Suprapubic skin (tissue), 4 donors: ENCODE measurements at regions not wholly inside any gene's neighbourhood (a gene's known extent, or its start where the extent isn't known, plus 50 kb on each side); places are given as distances from the start of the nearest gene placed in this dataset.

Source experiments
- EP300 ChIP-seq: sonication (generic); formaldehyde crosslinking; IDR thresholded peaks from one replicate; pipeline ENCODE4 v1.6.1; 2017; ENCODE audit warnings: antibody characterized with exemption
- POLR2A ChIP-seq, 2 donors: fragments of 450-650 bp; IDR thresholded peaks; one replicate each; pipeline ENCODE4 v1.6.1; 2017; ENCODE audit warnings: antibody characterized with exemption in 2 of 2, mild to moderate bottlenecking in 2 of 2, moderate library complexity in 2 of 2
- POLR2AphosphoS5 ChIP-seq, 3 donors: sonication (generic); formaldehyde crosslinking; IDR thresholded peaks; one replicate each; pipeline ENCODE4 v1.6.1; 2017; ENCODE audit warnings: antibody characterized with exemption in 3 of 3
- TF ChIP-seq, protein P1 (sequence below), 2 donors: fragments of 200-600 bp in 1 of 2; fragments of 450-650 bp in 1 of 2; sonication (generic) in 1 of 2; IDR thresholded peaks; one replicate each; pipeline ENCODE4 v1.5.1; 2016 to 2019; ENCODE audit warnings: antibody characterized with exemption in 2 of 2, mild to moderate bottlenecking in 1 of 2, moderate library complexity in 1 of 2

DNA sequence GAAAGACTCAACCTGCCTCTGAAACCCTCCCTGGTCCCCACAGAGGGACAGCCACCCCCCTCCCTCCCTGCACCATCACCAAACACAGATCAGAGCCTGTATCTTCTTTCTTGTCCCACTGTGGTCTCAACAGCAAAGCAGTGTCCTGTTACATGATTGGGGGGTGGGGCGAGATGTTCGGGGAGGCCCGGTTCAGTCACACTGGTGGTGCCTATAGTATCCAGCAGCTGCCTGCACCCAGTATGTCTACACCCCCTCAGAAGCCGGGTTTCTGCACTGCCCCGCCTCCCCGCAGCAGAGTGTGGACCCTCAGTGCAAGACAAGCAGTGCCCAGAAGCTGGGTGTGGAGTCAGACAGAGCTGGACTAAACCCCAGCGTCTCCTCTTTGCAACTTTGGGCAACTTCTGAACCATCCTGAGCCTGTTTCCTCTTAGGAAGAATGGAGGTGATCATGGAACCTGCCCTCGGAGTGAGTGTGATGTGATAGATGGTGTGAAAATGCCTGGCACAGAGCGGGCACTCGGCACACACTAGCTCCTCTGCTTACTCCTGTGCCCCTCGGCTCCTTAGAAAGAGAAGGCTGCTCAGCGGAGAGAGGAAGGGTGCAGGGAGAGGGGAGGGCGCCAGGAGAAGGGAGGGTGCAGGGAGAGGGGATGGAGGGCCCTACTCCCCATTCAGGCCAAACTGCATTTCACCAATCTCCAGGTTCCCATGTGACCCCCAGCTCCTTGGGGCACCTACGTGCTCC, 84.0 kb upstream of the TNRC6C start:
- TF ChIP-seq, protein P1, sequence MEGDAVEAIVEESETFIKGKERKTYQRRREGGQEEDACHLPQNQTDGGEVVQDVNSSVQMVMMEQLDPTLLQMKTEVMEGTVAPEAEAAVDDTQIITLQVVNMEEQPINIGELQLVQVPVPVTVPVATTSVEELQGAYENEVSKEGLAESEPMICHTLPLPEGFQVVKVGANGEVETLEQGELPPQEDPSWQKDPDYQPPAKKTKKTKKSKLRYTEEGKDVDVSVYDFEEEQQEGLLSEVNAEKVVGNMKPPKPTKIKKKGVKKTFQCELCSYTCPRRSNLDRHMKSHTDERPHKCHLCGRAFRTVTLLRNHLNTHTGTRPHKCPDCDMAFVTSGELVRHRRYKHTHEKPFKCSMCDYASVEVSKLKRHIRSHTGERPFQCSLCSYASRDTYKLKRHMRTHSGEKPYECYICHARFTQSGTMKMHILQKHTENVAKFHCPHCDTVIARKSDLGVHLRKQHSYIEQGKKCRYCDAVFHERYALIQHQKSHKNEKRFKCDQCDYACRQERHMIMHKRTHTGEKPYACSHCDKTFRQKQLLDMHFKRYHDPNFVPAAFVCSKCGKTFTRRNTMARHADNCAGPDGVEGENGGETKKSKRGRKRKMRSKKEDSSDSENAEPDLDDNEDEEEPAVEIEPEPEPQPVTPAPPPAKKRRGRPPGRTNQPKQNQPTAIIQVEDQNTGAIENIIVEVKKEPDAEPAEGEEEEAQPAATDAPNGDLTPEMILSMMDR (IDR thresholded peaks at IDR 0.05), result no peak
- TF ChIP-seq EP300 (no peak), POLR2AphosphoS5 (IDR thresholded peaks at IDR 0.05) (no peak), POLR2A (IDR thresholded peaks at IDR 0.05) (no peak)
